Fibroblast of skin of left biceps (primary cell): ENCODE measurements at regions not wholly inside any gene's neighbourhood (a gene's known extent, or its start where the extent isn't known, plus 50 kb on each side); places are given as distances from the start of the nearest gene placed in this dataset.
"Not testable (repeated sequence)": the region's sequence is repeated elsewhere in the genome, so short reads cannot be mapped to it uniquely, and the experiment has no call there.

Source experiments
- DNase-seq, 2 experiments: peaks; one replicate each; pipeline ENCODE4 v3.0.0-alpha.2; 2013; ENCODE audit warnings: low read depth in 2 of 2

DNA sequence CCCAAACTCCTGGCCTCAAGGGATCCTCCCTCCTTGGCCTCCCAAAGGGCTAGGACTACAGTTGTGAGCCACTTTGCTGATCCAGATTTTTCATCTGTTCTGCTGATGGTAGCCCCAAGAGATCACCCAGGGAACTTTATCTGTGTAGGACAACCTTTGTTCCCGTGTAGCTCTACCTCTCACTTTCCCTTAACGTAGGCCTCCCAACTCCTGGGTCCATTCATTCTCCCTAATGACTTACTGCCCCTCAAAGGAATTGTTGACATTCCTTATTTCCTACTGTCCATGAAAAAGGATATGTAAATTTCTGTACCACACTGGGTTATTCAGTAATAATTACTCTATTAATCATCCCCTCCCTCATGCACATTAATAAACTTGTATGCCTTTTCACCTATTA is 51.0 kb upstream of the PHF24 start:
- DNase-seq: no peak

DNA sequence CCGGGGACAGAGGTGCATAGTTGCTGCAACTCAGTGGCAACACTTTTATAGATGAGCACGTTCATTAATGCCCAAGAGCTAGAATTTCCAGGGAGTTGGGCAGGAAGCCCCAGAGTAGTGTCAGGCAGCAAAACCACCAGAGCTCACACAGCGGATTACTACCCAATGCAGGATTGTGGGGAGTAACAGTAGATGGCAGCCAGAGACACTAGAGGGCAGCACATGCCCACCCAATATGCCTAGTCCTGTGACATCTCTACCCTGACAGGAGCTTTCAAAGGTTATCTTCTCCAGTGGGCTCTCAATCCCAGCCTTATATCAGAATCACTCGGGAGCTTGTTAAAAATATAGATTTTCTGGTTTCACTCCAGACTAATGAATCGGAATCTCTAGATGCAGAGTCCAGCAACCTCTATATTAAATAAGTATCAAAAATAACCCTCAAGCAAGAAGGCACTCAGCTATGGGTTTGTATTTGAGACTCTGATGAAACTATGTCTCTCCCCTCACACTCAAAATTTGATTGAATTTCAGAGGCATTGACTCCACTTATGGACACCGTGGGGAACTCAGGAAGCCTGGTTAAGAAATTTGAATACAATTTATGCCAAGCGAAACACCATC is 58.4 kb upstream of the PHF24 start:
- DNase-seq: peak; percentile 24 to 26

DNA sequence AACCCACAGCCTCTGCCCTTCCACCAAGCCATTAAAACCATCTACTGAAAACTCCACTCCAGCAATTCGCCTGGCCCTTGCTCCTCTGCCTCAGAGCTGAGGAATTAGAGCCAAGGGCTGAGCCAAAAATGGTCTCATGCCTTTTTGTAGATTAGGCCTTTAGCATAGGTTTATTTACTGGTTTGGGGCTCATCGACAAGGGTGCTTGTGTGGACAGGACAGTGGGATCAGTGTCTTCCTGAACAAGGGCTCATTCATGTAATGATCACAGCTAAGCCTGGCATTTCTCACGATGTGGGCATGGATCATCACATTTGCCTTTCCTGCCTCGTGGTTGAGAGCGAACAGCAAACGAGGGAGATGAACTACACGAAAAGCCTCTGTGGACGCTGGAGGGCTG is 59.2 kb upstream of the PHF24 start:
- no peak for DNase-seq

DNA sequence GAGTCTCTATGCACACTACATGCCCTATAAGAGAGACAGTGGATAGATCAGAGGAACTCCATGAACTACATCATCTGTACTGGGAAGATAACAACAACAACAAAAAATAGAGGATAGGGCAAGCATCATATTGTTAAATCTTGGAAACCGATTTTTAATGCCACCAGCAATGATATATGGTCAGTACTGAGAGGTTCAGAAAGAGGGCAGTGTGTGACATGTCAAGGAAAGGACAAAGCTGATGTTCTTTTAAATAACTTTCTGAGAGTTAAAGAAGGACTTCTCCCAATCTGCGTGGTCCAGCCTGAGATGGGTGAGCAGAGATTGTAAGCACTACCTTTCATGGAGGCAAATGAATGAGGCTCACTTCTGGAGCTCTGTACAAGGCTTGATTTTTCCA is 62.0 kb upstream of the PHF24 start:
- DNase-seq: no peak

DNA sequence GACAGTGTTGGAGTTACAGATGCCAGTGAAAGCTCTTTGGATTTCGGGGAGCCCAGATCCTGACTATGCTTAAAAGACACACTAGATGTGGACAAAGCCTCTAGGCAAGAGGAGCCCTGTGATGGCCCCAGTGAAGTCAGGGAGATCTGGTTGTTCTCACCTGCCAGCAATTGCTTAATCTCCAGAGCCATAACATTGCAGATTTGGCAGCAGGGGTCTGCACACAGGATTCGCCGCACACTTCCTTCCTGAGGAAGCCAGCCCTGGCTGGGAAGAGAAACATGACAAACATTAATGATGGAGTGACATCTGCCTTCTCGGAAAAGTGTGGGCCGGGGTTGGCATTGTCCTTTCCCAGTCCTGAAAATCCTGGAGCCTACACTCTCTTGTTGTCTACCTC is 65.2 kb upstream of the PHF24 start:
- no peak for DNase-seq

DNA sequence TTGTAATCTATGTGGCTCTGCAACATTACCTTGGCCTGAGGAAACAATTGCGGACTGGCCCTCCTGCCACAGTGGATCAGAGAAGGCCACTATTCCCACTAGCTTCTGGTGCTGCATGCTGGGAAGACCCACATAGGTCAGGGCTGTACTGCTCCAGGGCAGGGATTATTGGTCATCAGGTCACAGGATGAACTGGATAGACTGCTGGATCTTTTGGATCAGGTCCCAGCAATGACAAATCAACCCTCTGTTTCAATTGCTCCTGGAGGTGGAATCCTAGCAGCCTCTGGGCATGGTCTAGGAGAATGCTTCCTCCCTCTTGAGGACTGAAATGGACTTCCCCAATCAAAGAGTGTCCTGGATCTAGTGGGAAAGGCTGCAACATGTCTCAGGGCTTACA is 66.7 kb upstream of the PHF24 start:
- DNase-seq: no peak

DNA sequence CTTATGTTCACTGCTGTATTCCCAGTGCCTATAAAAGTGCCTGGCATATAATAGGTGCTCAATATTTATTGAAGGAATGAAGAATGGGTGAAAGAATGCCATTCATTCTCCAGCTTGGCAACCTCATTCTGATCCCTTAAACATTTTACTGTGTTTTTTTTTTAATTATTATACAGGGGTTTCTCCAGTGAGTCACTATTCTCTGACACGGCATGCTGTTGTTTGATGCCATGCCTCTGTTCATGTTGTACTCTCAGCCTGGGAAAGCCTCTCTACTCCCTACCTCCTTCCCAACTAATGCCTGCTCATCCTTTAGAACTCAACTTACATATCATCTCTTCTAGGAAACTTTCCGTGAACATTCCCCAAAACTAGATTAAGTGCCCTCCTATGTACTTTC is 70.2 kb upstream of the PHF24 start:
- DNase-seq: no peak

DNA sequence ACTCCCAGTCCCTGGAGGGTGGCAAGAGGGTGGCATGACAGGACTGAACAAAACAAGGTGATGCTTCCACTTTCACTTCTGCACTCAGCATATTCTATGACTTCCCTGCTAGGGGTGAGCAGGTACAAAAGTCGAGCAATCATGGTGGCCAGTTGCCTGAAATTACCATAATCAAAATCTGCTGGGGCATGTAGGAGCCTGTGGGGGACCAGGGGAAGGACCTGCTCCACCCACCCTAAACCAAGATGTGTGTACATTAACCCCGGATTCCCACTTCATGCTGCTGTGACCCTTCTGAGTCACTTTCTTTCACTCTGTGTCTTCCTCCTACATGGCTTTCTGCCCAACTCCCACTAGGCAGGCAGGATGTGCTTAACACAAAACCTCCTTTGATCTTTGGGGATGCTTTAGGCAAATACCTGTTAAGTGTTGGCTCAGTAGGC is 73.3 kb upstream of the PHF24 start:
- no peak for DNase-seq

DNA sequence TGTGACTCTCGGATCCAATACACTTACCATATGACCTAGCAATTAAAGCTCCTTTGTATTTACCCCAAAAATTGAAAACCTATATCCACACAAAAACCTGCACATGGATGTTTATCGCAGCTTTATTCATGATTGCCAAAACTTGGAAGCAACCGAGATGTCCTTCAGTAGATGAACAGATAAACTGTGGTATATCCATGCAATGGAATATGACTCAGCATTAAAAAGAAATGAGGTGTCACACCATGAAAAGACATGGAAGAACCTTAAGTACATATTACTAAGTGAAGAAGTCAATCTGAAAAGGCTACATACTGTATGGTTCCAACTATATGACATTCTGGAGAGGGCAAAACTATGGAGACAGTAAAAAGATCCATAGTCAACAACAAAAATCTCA is 82.0 kb upstream of the PHF24 start:
- DNase-seq: no peak

DNA sequence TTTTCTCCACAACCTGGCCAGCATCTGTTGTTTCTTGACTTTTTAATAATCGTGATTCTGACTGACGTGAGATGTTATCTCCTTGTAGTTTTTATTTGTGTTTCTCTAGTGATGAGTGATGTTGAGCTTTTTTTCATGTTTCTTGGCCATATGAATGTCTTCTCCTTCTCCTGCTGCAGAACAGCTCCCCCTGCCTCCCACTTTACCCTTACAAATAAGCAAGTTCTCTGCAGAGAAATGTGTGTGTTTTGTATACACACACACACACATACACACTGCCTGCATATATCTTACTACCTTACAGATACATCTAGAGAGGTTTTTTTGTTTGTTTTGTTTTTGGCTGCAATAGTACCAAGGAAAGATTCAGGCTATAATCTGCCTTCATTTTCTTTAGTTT is 88.7 kb upstream of the PHF24 start:
- no peak for DNase-seq

DNA sequence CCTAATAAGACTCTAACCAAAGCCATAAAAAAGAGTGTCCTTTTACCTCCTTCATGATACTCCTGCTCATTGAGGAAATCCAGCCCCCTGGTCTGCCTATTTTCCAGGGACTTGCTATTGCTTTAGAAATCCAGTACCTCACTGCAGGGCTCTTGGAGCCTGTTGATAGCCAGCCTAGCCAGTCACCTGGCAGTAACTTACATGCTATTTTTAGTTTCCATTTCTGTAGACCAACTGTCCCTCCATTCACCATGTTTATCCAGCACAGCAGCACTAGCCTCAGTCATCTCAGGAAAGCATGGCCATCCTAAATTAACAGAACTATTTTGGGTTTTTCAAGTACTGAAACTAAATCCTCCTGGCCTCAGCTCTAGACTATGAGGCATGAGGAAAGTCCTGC is 91.5 kb upstream of the PHF24 start:
- no peak for DNase-seq

DNA sequence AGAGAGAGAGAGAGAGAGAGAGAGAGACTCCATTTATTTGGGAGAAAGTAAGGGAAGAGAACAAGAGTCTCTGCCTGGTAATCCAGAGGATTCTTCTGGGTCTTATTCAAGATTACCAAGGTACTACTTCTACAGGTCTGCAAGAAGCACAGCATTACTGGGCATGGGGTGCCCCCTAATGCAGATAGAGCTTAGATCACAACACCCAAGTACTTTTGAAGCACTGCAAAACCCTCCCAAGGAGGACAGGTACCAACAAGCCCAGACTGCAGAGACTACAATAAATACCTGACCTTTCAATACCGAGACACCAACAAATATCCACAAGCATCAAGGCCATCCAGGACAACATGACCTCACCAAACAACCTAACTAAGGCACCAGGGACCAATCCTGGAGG is 94.7 kb upstream of the PHF24 start:
- no peak for DNase-seq

DNA sequence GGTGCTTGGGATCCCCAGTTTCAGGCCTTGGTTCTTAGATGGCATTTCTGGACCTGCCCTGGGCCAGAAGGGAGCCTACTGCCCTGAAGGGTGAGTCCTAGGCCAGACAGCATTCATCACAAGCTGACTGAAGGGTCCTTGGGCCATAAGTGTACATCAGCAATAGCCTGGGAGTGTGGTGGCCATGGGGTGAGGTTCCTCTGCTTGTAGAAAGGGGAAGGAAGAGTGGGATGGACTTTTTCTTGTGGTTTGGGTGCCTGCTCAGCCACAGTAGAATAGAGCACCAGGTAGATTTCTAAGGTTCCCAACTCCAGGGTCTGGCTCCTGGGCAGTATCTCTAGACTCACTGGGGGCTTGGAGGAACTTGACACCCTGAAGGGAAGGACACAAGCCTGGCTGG is 95.2 kb upstream of the PHF24 start:
- DNase-seq: no peak

DNA sequence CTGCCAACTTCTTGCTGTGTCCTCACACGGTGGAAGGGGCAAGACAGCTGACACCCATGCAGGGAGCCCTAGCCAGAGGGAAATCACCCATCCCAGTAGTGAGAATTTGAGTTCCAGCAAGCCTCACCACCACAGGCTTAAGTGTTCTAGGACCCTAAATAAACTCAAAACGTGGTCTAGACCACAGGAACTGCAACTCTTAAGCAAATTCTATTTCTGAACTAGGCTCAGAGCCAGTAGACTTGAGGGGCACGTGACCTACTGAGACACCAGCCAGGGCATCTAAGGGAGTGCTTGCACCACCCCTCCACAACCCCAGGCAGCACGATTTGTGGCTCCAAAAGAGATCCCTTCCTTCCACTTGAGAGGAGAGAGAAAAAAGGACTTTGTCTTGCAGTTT is 96.0 kb upstream of the PHF24 start:
- no peak for DNase-seq

DNA sequence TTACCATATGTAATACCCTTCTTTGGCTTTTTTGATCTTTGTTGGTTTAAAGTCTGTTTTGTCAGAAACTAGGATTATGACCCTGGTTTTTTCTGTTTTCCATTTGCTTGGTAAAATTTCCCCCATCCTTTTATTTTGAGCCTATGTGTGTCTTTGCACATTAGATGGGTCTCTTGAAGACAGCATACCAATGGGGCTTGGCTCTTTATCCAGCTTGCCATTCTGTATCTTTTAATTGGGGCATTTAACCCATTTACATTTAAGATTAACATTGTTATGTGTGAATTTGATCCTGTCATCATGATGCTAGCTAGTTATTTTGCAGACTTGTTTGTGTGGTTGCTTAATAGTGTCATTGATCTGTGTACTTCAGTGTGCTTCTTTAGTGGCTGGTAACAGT is 103.1 kb upstream of the PHF24 start:
- not testable (repeated sequence) for DNase-seq

DNA sequence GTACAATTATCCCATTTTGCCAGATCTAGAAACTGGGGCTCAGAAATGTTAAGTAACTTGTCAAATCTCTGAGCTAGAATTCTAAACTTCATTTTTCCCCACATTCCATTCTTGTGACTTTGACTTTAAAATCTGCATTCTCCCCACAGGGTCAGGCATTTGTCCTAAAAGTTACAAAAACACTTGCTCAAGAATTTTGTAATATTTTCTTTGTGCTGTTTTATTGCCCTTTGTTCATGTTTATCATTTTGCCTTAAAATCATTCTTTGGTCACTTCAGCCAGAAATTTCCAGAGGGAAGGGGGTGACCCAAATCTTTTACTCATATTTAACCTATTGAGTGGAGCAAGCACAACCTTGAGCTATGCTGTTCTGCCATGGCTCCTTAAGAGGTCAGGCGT is 120.1 kb upstream of the CCL21 start:
- no peak for DNase-seq

DNA sequence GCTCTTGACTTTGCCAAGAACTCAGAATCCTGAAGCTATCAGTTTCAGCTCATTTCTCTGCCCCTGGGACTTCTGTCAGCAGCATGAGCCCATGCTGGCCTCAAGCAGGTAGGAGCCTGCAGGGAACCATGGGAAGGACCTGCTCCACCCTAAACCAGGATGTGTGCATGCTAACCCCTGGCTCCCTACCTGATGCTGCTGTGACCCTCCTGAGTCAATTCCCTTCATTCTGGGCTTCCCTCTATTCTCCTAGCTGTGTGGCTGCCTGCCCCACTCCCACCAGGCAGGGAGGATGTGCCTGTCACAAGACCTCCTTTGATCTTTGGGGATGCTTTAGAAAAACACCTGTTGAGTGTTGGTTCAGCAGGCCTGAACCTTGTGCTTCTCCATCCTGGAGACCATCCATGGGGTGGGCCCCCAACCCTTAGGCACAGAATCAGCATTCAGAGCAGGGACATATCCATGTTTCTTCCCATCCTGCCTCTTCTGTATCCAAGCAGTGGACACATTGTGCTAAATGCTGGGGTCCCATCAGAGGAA is 117.1 kb upstream of the CCL21 start:
- no peak for DNase-seq

DNA sequence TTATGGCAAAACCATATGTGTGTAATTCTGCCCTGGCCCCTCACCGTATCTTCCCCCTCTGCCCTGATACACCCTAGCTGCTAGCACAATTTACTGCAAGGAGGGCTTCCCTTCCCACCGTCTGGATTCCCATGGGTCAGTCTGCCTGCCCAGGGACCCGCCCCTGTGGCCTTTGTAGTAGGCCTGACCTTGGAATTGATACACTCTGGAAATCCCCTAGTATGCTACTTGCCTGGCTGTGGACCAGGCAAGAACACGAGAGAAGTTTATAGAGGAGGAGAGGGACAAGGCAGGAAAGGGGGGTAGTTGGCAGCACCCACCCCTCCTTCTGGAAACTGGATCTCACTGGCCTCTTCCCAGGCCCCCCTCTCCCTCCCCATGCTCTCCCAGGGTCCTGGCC is 115.8 kb upstream of the CCL21 start:
- DNase-seq: no peak

DNA sequence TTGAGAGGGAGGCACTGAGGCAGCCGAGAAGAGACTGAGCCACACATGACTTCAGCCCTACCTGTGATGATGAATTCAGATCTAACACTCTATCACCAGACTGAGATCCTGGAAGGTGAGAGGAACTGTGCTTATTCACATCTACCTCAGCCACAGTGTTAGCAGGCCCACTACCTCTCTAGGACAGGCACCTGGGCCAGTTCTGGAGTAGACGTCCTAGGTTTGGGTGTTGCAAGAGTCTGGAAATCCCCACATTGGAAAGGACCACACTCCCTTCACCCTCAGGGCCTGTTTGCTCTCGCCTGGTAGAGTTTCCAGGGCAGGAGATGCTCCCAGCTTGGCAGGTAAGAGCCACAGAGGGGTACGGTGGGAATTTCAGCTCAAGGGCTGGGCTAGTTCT is 113.8 kb upstream of the CCL21 start:
- no peak for DNase-seq

DNA sequence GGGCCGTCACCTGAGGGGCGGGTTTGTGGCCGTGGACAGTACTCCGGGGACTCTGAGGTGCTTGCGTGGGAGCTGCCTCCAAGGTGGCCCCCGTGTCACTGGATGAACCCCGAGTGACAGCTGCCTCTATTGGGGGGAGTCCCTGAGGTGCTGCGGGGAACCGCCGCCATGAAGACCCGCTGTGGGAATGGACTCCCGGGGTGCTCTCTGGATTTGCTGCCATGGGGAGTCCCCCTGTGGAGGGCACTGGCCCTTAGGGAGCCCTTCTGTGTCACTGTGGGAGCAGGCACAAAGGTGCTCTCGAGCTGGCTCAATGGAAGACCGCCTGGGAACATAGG is 100.2 kb upstream of the CCL21 start:
- DNase-seq: no peak

DNA sequence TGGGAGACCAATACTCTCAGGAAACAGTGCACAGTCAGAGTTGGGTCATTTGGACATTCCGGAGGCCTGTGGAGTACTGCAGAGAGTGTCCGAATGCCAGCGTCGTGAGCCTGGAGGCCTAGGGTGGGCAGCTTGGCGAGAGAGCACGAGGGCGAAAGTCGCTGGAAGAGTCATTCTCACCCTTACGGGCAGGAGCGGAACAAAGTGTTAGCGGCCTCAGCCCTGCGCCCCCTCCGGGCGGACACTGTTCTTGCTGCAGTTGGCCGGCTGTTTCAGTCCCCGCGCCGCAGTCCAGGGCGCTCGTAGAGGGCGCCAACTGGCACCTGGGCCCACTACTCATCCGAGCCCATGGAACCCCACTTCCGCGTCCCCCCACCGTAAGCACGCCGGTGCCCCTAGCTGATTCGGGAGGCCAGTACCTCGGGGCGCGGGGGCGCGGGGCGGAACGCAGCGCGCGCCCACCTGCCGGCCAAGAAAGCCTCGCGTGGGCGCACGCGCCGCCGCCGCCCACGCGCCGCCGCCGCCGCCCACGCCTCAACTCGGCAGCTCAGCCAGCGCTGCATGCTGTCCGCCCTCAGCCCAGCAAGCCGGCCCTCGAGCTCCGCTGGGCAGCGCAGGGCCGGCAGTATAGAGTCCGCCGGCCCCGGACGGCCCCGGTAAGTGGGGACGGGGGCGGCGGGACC is 99.7 kb upstream of the CCL21 start:
- no peak for DNase-seq

DNA sequence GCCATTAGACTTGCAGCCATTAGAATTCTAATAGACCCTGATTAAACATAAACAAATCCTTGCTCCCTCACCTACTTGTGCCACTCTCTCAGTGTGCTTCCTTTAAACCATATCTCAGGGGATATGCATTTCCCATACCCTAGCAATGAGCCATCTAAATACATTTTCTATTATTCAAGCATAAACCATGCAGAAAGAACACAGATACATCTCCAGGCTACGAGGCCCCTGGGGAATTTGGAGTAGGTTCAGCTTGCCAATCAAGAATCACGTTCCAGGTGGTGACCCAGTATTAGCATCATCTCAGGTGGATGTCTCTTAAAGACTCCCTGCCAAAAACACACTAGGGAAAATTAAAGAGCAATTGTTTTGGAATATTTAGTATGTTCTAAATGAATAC is 93.0 kb upstream of the CCL21 start:
- DNase-seq: no peak

DNA sequence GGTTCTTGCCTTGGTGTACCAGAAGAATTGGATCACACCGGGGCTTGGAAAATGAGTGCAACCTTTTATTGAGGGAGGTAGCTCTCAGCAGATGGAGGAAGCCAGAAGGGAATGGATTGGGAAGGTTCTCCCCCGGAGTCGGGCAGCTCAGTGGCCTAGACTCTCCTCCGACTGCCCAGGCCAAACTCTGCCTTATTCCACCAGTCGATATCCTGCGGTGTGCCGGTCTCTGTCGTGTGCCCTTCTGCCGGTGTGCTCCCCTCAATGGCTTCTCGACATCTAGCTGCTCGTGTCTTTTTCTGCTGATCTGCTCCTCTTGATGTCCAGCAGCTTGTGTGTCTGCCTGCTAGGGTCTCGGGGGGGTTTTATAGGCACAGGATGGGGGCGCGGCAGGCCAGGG is 87.4 kb upstream of the CCL21 start:
- no peak for DNase-seq

DNA sequence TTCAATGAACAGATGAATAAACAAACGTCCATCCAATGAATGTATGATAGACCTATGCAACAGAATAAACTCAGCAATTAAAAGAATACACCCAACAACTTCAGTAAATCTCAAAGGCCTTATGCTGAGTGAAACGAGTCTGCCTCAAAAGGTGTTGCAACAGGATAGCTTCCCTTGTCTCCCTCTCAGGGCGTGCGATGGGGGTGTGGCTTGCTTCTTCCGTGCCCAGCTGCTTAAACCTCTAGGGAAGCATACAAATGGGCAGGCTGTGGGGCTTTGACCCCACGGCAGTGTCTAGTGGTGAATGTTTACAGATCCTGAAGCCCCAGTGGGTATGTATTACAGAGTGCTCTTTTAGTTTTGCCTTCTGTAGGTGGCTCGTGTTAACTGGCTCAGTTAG is 87.0 kb upstream of the CCL21 start:
- DNase-seq: no peak
